Right lung (tissue), 2 donors: ENCODE measurements at regions not wholly inside any gene's neighbourhood (a gene's known extent, or its start where the extent isn't known, plus 50 kb on each side); places are given as distances from the start of the nearest gene placed in this dataset.
"Not testable (repeated sequence)": the region's sequence is repeated elsewhere in the genome, so short reads cannot be mapped to it uniquely, and the experiment has no call there.

Experiments used
- DNase-seq, 2 donors: peaks; one replicate each; pipeline ENCODE4 v3.0.0-alpha.2; 2013

- DNase-seq = no peak
These were observed 425.9 kb downstream of the TMEM135 start for GRCh38 chr11:87463486-87464102.

GRCh38 chr11:87462171-87462570 is 424.4 kb downstream of the TMEM135 start:
- DNase-seq = no peak

GRCh38 chr11:87460842-87461637 is 423.3 kb downstream of the TMEM135 start:
- DNase-seq = no peak

- DNase-seq = no peak
These were observed 422.5 kb downstream of the TMEM135 start for GRCh38 chr11:87460279-87460678.

- DNase-seq = no peak
These were observed 421.6 kb downstream of the TMEM135 start for GRCh38 chr11:87459351-87459750.

GRCh38 chr11:87456499-87456898 is 418.8 kb downstream of the TMEM135 start:
- no peak for DNase-seq

GRCh38 chr11:87455180-87455579 is 417.4 kb downstream of the TMEM135 start:
- no peak for DNase-seq

- no peak for DNase-seq
These were observed 416.5 kb downstream of the TMEM135 start for GRCh38 chr11:87454241-87454640.

- DNase-seq = no peak
These were observed 415.9 kb downstream of the TMEM135 start for GRCh38 chr11:87453531-87454089.

- not testable (repeated sequence) for DNase-seq
These were observed 414.3 kb downstream of the TMEM135 start for GRCh38 chr11:87452025-87452424.

- no peak for DNase-seq
These were observed 413.7 kb downstream of the TMEM135 start for GRCh38 chr11:87451395-87451794.

- DNase-seq = no peak
These were observed 409.9 kb downstream of the TMEM135 start for GRCh38 chr11:87447606-87448005.

- DNase-seq = no peak
These were observed 407.3 kb downstream of the TMEM135 start for GRCh38 chr11:87444993-87445392.

- no peak for DNase-seq
These were observed 406.0 kb downstream of the TMEM135 start for GRCh38 chr11:87443707-87444106.

GRCh38 chr11:87440076-87440770 is 402.5 kb downstream of the TMEM135 start:
- DNase-seq = no peak

GRCh38 chr11:87438416-87438815 is 400.7 kb downstream of the TMEM135 start:
- DNase-seq = no peak

GRCh38 chr11:87437844-87438223 is 400.1 kb downstream of the TMEM135 start:
- DNase-seq = no peak

GRCh38 chr11:87437133-87437843 is 399.6 kb downstream of the TMEM135 start:
- no peak for DNase-seq

- no peak for DNase-seq
These were observed 394.3 kb downstream of the TMEM135 start for GRCh38 chr11:87432022-87432421.

GRCh38 chr11:87431392-87431791 is 393.7 kb downstream of the TMEM135 start:
- no peak for DNase-seq

- DNase-seq = no peak
These were observed 393.1 kb downstream of the TMEM135 start for GRCh38 chr11:87430821-87431220.

- DNase-seq = no peak
These were observed 392.3 kb downstream of the TMEM135 start for GRCh38 chr11:87429996-87430395.
